Lower lobe of right lung (tissue), 2 donors: ENCODE measurements at regions not wholly inside any gene's neighbourhood (a gene's known extent, or its start where the extent isn't known, plus 50 kb on each side); places are given as distances from the start of the nearest gene placed in this dataset.

Source experiments
- ATAC-seq, 2 donors: fragments of 200-7000 bp; cut with Tn5 transposase; one replicate each; pipeline ENCODE4 v1.9.1; 2020 to 2022; ENCODE audit warnings: mild to moderate bottlenecking in 2 of 2, moderate library complexity in 2 of 2
- DNase-seq: peaks from one replicate; pipeline ENCODE4 v3.0.0-alpha.2; 2020
- H3K27ac ChIP-seq: fragments of 200-600 bp; one replicate; pipeline ENCODE4 v1.8.0; 2022
- H3K27me3 ChIP-seq: fragments of 200-600 bp; one replicate; pipeline ENCODE4 v1.8.0; 2022; ENCODE audit warnings: low read depth
- H3K36me3 ChIP-seq: fragments of 200-600 bp; one replicate; pipeline ENCODE4 v1.8.0; 2022; ENCODE audit warnings: mild to moderate bottlenecking
- H3K4me1 ChIP-seq: fragments of 200-600 bp; one replicate; pipeline ENCODE4 v1.8.0; 2022
- H3K4me3 ChIP-seq: fragments of 200-600 bp; one replicate; pipeline ENCODE4 v1.8.0; 2022; ENCODE audit warnings: mild to moderate bottlenecking
- H3K9me3 ChIP-seq: fragments of 200-600 bp; one replicate; pipeline ENCODE4 v1.8.0; 2022
- intact Hi-C: fragments of 100-400 bp; cut with DNase I; formaldehyde crosslinking; loops from one replicate; pipeline ENCODE4 v1.11.0; 2022
- TF ChIP-seq, protein P1 (sequence below): fragments of 200-600 bp; IDR thresholded peaks from one replicate; pipeline ENCODE4 v1.8.0; 2022; ENCODE audit warnings: antibody characterized with exemption, mild to moderate bottlenecking
- donor health status: DM: no; HTN: yes; CAD: no; lungs with severe emphysema.

DNA sequence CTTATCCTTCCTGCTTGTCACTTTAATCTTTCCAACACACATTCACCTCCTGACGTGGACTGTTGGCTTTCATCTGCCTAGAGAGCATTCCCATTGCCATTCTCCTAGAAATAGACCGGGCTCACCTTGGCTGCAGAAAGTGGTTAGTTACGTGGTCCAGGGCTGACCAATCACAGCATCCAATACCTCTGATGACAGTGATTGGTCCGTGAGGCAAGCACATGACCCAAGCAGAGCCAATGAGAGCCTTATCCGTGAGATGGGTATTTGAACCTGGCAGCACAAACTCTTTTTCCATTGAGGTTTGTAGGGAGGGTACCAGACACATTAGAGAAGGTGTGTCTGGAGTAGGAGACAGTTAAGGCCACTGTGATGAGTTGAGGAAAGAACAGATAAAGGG, 85.8 kb downstream of the MIAT start:
- Histone ChIP-seq H3K27me3 (no peaks in the 10 kb centered on the region), H3K27ac (no peak overlapping the region), H3K4me1 (no peaks in the 10 kb centered on the region), H3K36me3 (no peaks in the 10 kb centered on the region), H3K9me3 (no peaks in the 10 kb centered on the region), H3K4me3 (no peak overlapping the region)
- no peak for DNase-seq
- no peak for ATAC-seq
- TF ChIP-seq, protein P1, sequence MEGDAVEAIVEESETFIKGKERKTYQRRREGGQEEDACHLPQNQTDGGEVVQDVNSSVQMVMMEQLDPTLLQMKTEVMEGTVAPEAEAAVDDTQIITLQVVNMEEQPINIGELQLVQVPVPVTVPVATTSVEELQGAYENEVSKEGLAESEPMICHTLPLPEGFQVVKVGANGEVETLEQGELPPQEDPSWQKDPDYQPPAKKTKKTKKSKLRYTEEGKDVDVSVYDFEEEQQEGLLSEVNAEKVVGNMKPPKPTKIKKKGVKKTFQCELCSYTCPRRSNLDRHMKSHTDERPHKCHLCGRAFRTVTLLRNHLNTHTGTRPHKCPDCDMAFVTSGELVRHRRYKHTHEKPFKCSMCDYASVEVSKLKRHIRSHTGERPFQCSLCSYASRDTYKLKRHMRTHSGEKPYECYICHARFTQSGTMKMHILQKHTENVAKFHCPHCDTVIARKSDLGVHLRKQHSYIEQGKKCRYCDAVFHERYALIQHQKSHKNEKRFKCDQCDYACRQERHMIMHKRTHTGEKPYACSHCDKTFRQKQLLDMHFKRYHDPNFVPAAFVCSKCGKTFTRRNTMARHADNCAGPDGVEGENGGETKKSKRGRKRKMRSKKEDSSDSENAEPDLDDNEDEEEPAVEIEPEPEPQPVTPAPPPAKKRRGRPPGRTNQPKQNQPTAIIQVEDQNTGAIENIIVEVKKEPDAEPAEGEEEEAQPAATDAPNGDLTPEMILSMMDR = no peak
- intact Hi-C loops = no loop called here

DNA sequence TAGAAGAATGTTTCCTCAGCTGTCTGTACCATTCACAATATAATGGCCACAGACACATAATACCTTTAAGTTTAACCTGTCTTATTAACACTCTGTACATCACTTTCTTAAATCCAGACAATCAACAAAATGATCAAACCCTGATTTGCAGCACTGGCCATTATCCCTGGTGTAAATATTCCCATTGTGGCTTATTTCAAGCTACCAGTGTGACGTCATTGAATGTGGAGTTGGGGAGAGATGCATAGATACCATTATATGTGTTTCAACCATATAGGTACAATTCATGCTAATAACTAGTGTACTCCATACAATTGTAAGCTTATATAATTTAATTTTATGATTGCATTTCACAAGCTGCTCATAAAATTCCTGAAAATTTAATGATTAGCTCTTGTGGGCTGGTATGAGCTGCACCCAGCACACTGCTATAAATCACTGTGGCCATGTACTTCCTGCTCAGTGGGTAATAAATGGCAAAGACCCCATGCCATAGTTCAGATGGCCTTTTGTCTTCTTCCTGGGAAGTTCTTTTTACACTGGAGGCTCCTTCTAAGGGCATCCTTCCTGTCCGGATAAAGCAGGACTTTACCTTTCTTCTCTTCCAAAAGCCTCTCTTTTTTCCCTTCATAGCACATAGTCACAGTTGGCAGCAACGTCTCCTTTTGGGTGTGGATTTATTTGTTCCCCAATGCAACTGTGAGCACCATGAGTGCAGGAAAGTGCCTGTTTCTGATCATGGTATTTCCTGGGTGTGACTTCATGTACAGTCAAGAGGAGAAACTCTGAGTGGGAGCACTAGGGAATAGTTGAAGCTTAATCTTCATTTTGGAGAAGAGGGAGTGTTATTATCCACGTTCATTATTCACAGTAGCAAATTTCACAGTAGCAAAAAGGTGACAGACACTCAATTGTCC, 87.8 kb downstream of the MIAT start:
- peak in 1 of 2 donors; percentile 62 for ATAC-seq
- intact Hi-C loops = no loop called here
- TF ChIP-seq, protein P1 = no peak

DNA sequence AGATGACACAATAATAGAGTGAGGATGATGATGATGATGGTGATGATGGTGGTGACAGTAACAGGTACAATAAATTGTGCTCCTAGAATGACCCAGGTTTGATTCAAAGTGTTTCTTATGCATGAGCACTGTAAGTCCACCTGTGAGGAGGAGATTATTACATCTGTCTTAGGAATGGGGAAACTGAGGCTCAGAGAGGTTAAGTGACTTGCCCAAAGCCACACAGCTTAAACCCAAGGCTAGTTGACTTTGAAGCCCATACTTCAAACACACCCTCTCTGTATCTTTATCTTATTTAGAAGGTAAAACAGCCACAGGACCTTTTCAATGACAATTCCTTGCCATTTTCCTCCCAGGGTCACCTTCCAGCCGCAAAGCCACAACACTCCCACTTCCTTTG, 88.9 kb downstream of the MIAT start:
- TF ChIP-seq, protein P1 = no peak
- Histone ChIP-seq H3K27ac (no peak overlapping the region), H3K9me3 (no peaks in the 10 kb centered on the region), H3K4me3 (no peak overlapping the region), H3K27me3 (no peaks in the 10 kb centered on the region), H3K36me3 (no peaks in the 10 kb centered on the region), H3K4me1 (no peaks in the 10 kb centered on the region)
- intact Hi-C loops = no loop called here
- ATAC-seq (no peak), DNase-seq (no peak)

More for the DNA sequence above, 87.8 kb downstream of the MIAT start:
- Histone ChIP-seq H3K4me3 (no peak overlapping the region), H3K9me3 (no peaks in the 10 kb centered on the region), H3K27me3 (no peaks in the 10 kb centered on the region), H3K36me3 (no peaks in the 10 kb centered on the region), H3K4me1 (no peaks in the 10 kb centered on the region), H3K27ac (no peak overlapping the region)
- no peak for DNase-seq

DNA sequence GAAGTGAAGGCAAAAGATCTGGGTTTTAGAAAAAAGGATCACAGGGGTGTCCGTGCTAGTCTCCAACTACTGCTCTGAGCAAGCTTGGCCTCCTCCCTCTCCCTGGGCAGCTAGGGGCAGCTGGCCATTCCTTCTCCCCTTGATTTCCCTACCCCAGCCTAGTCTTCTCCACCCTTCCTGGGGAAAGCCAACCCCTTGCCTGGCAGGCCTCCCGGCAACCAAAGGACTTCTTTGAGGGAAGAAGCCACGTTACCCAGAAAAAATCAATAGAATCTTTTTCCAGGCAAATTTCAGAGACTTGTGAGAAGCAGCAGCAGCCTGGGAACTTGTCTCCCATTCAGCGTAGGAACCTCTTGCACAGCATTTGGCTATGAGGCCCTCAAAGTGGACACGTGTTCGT, 91.5 kb downstream of the MIAT start:
- Histone ChIP-seq H3K27me3 (no peaks in the 10 kb centered on the region), H3K36me3 (no peaks in the 10 kb centered on the region), H3K4me3 (no peak overlapping the region), H3K27ac (no peak overlapping the region), H3K9me3 (no peaks in the 10 kb centered on the region), H3K4me1 (no peaks in the 10 kb centered on the region)
- TF ChIP-seq, protein P1 = no peak
- ATAC-seq (no peak), DNase-seq (no peak)
- intact Hi-C loops = no loop called here

DNA sequence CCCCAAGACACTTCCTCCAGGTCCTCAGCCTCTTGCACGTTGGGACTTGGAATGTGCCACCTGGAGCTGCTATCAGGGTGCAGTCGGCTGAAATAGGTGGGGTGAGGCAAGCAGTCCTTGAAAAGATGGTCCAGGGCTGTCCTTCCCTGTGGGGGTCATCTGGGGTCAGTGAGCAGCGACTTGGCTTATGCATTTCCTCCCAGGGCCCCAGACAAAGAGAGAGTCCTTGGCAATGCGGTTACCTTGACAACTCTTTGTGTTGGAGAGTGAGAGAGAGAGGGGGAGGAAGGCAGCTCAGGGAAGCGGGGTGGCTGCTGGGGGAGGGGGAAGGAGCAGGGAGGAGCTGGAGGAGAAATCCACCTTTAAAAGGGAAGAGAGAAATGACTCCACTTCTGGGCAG, 93.8 kb downstream of the MIAT start:
- Histone ChIP-seq H3K36me3 (no peaks in the 10 kb centered on the region), H3K27ac (no peak overlapping the region), H3K4me1 (no peaks in the 10 kb centered on the region), H3K9me3 (no peaks in the 10 kb centered on the region), H3K27me3 (no peaks in the 10 kb centered on the region), H3K4me3 (no peak overlapping the region)
- intact Hi-C loops = no loop called here
- TF ChIP-seq, protein P1 = no peak
- DNase-seq (no peak), ATAC-seq (peak in 1 of 2 donors; percentile 29)
